Ovary (tissue), 3 donors: ENCODE measurements at regions not wholly inside any gene's neighbourhood (a gene's known extent, or its start where the extent isn't known, plus 50 kb on each side); places are given as distances from the start of the nearest gene placed in this dataset.

Experiments used
- POLR2A ChIP-seq: fragments of 450-650 bp; IDR thresholded peaks from one replicate; pipeline ENCODE4 v1.6.1; 2017; ENCODE audit warnings: antibody characterized with exemption, mild to moderate bottlenecking, moderate library complexity
- TF ChIP-seq, protein P1 (sequence below), 3 donors: fragments of 450-650 bp in 2 of 3; fragments of 200-600 bp in 1 of 3; IDR thresholded peaks; one replicate each; pipeline versions ENCODE4 v1.5.1 to v1.8.0; 2016 to 2022; ENCODE audit warnings: antibody characterized with exemption in 3 of 3, mild to moderate bottlenecking in 1 of 3
- donor health status: DM: no; HTN: no; CAD: no.

DNA sequence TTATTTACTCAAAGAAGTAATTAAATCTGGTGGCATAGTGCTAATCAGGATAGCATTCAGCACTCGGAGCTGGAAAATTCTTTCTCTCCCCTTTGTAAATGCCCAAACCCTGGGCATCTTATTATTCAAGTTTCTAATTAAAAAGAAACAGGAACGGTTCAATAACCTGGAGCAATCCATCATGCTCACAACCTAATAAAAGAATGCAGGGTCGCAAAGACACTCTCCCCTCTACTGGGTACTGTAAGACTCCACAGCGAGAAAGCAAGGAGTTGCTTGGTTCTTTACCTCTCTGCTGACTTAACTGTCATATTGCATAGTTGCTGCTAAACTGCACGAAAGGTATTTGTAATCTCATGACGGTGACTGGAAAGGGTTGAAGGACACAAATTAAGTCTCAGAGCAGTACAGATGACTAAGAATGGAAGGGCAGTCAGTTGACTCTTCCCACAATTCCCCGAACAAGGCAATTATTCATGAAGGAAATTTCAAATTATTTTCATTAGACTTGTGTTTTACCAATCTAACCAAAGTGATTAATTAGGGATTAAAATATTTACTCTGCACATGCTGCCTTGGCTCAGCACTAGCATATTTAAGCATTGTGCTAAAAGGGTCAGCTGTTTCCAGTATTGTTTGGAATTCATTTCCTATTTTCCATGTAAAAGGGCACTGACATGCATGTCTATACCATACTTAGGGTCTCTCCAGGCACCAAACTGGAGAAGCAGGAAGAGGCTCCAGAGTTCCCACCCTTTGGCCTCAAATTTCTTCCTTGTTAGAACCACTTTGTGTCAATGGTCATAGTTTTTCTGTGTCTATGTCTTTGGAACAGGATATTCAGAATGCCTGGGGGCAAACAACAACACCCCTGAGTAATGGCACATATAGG, 182.2 kb downstream of the EXOC5 start:
- TF ChIP-seq, protein P1, sequence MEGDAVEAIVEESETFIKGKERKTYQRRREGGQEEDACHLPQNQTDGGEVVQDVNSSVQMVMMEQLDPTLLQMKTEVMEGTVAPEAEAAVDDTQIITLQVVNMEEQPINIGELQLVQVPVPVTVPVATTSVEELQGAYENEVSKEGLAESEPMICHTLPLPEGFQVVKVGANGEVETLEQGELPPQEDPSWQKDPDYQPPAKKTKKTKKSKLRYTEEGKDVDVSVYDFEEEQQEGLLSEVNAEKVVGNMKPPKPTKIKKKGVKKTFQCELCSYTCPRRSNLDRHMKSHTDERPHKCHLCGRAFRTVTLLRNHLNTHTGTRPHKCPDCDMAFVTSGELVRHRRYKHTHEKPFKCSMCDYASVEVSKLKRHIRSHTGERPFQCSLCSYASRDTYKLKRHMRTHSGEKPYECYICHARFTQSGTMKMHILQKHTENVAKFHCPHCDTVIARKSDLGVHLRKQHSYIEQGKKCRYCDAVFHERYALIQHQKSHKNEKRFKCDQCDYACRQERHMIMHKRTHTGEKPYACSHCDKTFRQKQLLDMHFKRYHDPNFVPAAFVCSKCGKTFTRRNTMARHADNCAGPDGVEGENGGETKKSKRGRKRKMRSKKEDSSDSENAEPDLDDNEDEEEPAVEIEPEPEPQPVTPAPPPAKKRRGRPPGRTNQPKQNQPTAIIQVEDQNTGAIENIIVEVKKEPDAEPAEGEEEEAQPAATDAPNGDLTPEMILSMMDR (IDR thresholded peaks at IDR 0.05), result no peak
- TF ChIP-seq POLR2A, result no peak
